CD4-positive, alpha-beta T cell treated with Interleukin-10 for 1 hour (primary cell): ENCODE measurements at regions not wholly inside any gene's neighbourhood (a gene's known extent, or its start where the extent isn't known, plus 50 kb on each side); places are given as distances from the start of the nearest gene placed in this dataset.
A peak's percentile ranks its signal among the peaks of the same experiment; 100 is the strongest.

ENCODE experiments used
- DNase-seq: peaks from one replicate; pipeline ENCODE4 v3.0.0-alpha.2; 2020

DNA sequence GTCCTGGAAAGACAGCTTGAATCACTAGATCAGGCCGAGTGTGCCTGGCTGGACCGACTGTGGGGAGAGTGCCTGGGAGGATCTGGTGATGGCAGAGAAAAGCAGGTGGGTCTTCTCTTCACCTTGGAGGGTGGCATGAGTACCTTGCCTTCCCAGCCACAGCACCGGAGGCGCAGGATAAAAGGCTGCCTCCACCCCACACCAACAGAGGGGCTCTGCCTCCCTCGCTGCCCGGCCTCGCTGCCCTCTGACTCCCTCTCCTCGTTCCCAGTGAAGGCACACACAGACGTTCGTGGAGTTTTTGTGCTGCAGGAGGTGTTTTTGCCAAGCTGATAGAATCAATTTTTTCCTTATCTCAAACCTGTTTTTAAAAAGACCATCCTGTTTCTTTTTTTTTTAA lies 71.4 kb upstream of the HAAO start:
- no peak for DNase-seq

DNA sequence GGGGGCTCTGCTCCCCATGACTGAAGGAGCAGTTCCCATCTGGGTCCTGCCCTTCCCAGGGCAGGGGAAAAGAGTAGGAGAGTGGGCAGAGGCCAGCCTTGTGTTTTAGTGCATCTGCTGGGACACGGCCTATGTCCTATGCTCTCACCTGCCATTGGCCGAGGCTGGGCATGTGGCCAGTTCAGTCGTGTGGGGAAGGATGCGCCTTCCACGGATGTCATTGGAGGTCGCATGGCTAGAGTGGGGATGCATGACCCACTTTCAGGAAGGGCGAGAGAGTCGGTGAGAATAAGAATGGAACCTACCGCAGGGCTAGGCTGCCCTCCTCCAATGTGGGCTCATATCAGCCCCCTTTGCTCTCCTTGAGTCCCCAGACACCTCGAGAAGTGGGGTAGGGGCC lies 70.9 kb upstream of the HAAO start:
- DNase-seq = no peak

DNA sequence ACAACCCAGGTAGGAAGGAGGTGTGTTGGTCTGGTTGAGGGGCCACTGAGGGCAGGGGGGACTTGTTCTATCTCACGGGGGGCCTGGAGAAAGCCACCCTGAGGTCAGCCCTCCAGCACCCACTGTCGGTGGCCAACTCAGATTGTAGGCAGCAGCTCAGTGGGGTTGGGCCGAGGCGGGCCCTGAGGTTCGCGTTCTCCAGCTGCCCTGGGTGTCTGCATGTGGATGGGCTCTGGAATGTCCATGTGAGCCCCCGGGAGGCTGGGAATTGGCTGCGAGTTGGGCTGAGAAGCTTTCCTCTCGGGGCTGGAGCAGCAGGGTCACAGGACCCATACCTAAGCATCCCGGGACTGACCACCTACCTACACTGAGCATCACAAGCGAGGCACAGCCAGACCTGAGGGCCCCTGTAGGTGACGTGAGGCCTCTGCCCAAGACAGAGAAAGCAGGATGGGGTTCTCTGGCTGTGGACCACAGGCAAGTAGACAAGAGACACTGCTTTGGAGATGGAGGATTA lies 70.3 kb upstream of the HAAO start:
- no peak for DNase-seq

DNA sequence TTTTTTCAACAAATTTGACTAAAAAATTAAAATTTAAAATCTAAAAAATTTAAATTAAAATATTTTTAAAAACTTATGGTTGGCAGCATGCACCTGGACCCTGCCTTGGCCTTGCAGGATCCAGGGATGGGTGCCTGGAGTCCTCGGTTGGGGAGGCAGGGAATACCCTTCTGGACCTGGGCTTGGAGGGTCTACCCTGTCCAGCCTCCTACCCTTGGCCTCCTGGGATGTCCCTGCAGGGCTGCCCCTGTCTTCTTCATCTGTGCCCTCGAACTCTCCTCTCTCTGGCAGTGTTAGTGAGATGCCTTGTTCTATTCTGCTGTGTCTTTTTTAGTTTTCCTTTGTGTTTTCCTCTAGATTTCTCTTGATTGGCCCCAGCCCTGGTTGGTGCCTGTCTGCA lies 68.9 kb upstream of the HAAO start:
- no peak for DNase-seq

DNA sequence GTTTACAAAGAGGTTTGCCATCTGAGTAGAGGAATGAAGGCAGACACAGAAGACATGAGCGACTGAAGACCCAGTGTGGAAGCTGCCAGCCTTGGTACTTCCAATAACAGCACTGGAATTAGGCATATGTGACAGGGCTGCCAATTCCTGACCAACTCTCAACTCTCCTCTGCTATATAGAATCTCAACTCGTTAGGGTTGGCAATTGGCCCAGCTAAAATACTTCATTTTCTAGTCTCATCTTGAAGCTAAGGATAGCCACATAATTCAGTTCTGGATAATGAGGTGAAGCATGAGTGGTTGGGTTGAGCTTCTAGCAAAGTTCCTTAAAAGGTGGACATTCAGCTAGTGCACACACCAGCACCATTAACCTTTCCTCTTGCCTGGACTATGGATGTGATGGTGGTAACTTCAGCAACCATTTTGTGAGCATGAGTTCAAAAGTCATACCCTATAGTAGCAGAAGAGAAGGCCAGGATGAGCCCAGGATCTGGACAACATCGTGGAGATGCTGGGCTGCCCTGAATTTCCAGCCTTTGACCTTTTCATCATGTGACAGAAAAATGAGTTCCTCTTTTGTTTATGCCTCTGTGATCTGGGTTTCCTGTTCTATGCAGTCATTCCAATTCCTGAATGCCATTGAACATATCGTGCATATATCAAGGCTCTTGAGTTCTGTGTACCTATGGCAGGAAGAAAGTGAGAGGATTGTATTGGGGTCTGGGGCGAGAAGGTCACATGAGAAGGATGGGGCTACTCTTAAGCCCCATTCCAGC lies 68.1 kb upstream of the HAAO start:
- DNase-seq = no peak

DNA sequence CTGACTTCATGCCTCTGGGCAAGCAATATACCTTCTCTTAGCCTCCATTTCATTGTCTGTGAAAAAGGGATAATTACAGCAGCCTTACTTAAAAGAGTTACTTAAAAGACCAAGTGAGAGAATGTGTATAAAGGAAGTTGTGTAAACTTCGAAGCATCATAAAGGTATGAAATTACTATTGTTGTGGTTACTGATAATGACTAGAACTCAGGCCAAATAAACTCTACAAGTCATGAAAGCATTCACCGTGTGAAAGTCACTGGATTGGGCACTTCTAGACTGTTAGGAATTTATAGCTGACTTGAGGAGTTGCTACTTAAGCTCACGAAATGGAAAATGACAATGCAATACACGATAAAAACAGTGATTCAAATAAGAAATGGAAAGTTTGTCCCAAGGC lies 67.4 kb upstream of the HAAO start:
- no peak for DNase-seq

DNA sequence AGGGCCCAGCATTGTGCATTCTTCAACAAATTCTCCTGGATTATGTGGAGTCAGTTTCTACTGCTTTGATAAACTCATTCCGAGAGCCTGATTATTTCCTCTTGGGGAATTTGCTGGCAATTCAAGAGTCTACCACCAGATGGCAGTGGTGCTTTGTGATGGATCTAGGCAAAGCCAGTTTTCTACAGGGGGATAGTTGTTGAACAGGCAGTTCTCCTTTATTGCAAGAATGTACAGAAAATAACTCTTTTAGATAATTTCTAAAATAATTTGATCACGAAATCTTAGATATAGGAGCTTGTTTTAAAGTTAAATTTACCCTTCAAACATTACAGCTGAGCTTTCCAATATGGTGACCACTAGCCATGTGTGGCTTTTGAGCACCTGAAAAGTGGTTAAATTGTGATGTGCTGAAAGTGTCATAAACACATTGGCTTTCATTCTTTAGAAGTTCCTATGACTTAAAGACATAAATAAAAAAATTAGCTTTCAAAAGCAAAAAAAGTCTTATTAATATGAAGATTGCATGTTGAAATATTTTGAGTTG lies 66.7 kb upstream of the HAAO start:
- DNase-seq = peak; percentile 66

DNA sequence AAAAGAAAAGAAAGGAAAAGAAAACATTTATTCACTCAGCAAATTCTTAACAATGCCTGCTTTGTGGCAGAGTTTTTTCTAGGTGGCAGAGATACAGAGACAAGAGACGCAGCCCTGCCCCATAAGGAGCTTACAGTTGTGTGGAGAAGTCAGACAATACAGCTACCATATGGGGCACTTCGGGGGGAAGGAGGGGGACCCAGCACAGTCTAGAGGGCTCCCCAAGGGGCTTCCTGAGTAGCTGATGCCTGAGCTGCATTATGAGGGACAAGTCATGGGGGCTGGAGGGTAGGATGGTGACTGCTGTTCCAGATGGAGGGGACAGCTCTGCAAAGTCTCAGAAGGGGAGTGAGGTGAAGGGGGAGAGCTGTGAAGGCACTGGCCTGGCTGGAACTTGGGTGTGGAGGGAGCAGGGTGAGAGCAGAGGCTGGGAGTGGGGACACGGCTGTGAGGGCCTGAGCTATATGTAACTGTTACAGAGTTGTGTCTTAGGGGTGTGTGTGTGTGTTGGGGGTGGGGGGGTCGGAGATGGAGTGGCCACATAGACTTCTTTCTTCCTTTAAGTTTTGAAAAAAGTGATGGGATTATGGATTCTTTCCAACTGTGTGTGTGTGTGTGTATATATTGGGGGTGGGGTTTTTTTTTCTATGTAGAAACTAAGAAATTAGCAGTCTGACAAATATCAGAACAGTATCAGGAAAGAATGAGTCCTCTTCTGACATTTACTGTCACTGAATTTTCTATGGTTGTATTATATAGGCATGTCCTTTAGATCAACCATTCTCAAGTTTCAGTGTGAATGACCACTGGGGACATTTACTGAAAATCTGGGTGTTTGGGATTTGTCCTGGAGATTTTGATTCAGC lies 66.0 kb upstream of the HAAO start:
- no peak for DNase-seq

DNA sequence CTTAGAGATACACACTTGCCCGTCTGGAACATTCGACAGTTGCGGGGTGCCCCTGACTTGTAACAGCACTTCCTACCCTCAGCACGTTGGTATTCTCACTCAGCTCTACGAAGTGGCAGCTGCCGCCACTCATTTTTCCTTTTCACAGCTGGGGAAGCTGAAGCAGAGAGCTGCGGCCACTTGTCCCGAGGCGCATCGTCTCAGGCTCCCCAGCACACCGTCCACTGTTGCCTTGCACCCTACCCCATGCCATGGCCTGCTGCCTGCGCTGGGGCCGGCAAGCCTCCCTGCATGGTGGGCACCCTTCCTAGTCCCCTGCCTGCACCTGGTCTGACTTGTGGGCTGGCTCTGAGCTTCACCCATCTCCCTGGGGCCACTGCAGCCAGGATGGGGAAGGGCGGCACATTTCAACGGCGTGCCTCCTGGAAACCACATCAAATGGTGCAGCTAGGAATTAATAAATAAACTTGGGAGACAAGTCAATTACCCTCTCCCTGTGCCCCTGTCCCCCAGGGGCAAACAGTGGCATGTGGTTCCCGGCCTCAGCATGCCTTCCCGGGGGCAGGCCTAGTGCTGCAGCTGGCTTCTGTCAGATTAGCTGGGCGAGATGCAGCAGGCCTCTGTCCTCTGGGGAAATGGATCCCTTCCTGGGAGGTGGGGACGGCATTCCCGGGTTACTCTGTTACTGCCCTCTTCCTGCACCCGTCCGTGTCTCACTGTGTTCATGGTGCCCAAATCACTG lies 64.7 kb upstream of the HAAO start:
- no peak for DNase-seq

DNA sequence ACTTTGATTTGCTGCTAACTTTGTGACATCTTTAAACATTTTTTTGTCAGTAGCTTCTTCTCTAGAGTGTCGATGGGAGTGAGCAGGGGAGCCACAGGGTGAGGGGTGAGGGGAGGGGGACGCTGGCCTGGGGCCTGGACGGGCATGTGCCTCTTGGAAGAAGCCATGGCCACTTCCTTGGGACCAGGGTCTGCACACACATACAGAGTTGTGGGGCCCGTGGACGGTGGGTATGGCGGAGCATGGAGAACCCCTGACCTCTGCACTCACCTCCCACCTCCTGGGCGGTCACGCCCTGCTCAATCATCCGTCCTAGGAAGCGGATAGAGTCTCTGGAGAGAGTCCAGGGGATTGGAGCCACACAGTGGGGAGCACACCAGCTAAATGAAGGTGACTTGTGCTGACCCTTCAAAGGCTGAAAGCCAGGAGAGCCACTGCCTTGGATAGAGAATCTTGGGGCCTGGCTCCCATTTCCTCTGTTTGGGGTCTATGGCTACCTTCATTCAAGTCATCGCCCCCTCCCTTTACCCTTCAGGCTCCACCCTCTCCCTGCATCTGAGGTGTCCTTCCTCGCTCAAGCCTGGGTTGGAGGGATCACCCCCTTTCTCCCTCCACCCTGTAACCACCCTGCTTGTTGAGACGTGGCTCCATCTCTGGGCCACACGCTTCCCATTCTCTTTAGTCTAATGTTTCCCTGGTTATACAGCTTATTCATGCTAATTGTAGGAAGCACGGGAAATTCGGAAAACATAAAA lies 63.9 kb upstream of the HAAO start:
- DNase-seq = no peak

DNA sequence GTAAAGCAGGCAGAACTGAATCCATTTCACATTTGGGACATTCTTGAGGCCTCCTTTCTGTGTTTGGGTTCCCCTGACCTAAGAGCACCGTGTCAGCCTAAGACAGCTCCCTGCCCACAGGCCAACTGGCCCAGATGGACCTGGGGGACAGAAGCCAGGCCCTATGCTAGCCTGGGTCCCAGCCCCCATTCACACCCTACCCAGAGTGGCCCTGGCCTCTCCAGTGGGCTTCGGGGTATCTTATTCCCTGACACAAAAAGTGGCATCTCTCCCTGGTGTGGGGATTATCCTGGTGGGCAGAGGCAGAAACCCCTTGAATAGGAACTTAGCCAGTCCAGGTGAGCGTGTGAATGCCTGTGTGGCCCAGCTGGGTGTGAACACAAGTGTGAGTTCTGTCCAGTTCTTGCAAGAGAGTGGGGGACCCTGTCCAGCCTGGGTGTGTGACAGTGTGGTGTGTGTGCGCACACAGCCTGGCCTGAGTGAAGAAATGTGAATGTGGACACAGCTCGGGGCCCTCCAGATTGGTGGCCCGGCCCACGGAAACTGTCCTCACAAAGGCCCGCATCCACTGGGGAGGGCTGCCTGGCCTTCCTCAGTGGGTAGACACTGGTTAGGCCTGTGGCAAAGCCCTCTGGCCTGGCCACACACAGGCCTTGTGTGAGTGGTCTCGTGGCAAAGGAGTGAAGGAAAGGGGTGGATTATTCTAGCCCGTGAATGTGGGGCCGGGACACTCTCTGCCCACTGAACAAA lies 63.0 kb upstream of the HAAO start:
- DNase-seq = no peak

DNA sequence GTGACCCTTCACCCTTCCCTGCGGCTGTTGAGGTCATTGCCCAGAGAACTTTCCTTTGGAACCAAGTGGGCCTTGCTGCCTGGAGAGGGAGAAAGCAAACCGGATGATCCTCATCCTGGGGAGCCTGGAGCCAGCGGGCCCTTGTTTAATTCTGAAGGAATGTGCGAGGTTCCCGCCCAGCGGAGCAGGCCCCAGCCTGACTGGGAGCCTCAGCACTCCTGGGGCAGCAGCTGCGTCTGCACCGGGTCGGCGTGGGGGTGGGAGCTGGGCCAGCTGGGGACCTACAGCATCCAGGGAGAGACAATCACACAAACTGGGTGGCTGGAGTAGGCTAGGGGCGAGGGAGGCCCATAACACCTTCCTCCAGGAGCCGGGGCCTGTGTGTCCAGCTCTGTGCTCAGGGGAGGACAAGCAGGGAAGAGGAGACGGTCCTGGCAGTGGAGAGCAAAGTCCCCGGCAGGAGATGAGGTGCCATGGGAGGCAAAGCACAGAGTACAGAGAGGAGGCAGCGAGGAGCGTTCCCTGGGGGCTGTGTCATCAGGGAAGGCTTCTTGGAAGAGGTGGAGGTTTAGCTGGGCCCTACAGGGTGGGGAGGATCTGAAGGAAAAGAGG lies 61.9 kb upstream of the HAAO start:
- DNase-seq = no peak

DNA sequence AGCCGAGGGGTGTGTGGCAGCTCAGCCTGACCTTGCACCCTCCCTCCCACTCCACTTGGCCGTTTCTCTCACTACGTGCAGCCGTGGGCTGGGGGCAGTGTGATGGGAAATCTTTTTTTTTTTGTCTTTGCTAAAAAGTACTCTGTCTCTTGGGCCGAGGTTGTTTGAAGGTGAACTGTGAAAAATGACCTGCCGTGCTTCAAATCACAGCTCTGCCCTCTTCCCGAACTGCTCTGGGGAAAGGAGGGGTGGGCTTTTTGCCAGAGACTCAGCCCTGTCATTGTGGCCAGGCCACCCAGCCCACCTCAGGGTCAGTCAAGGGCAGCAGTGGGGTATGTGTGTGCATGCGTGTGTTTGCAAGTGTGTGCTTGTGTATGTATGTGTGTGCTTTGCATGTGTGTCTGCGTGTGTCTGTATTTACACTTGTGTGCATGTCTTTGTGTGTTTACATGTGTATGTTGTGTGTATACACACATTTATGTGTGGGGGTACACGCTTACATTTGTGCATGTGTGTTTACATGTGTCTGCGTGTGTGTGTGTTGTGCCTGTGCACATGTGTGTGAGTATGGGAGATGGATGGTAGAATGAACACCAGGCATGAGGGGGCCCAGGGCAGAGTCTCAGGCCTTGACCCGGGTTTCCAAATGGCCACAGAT lies 61.3 kb upstream of the HAAO start:
- DNase-seq = no peak

DNA sequence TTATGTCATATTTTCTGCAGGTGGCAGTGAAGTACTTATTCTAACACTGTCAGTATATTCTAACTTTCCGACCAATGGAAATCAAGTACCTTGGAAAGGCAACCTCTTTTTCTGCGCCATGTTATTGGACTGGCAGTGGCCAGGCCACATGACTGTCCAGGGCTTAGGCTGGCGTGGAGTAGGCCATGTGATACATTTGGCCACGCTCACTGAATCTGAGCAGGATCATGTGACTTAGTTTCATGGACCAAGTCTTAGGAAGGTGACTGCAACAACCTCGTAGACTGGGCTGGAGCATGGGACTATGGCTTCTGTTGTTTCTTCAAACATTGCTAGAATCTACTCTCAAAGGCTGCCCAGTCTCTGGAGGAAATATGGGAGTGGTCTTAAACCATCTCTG lies 60.4 kb upstream of the HAAO start:
- DNase-seq = no peak

DNA sequence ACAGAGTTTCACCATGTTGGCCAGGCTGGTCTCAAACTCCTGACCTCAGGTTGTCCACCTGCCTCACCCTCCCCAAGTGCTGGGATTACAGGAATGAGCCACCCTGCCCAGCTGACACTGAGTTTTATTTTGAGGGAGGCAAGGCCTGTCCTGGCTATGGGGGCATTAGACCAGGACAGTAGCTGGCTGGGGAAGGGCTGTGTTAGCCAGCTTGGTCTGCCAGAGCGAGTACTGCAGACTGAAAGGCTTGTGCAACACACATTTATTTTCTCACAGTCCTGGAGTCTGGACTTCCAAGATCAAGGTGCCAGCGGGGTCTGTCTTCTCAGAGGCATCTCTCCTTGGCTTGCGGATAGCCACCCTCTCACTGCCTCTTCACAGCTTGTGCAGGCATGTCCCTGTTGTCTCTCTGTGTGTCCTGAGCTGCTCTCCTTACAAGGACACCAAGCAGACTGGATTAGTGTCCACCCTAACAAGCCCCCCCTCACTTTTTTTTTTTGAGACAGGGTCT lies 59.4 kb upstream of the HAAO start:
- no peak for DNase-seq

DNA sequence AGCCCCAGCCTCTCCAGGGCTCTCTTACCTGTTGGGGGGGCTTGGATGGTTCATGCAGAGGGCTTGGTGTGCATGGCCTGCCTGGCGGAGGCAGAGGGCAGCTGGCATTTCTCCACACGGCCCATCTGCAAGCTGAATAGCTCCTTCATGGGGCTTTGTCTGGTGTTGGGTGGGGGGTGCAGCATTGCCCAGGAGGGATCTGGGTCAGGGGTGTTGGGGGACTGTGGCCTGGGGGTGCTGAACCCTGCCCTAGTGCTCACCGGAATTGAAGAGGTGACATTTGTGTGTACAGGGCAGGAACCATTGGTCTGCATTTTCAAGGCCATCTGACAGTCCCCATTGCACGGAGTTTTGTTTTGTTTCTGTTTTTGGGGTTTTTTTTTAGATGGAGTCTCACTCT lies 58.8 kb upstream of the HAAO start:
- DNase-seq = no peak

DNA sequence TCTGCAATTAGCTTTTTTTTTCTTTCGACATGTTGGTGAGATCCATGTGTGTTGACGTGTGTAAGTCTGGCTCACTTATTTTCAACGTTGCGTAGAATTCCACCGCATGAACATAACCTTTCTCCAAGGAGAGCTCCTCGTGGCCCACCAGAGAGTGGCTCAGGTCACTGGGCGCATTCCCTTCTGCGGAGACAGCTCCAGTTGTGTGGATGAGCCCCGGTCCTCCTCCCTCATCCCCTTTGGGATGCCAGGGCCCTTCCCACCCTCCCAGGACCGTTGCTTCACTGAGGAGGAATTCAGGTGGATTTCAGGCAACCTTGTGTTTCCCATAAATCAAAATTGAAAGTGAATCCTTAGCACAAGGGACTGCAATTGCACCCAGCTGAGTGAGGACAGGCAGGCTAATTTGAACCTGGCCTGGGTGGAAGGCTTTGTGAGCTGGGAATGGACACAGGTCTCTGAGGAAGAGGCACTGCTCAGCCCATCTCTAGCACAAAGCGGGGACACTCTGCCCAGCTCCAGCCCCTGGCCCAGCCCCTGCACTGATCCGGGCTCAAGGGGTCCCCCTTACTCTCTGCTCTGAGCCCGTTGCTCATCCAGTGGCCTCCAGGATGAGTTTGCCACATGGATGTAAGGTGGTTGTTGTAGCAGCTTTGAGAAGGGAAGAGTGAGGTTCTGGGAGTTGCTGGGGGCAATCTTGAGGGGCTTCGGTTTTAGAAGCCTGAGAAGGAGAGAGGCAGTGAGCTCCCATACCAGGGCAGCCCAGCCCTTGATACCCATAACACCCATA lies 57.8 kb upstream of the HAAO start:
- no peak for DNase-seq

DNA sequence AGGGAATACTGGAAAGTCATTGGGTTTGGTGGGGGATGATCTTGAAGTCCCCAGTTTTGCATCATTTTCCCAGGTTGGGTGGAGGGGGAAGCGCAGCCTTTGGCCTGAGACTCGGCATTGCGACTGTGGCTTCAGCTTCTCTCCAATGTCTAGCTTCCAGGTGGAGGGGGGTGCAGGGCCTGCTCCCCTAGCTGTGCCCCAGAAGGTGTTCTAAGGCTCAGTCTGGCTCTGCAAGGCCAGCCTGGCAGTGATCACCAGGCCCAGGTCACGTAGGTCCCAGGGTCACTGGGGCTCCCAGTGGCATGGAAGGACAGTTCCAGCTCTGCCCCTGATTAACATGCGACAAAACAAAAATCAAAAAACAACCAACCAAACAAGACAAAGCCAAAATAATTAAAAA lies 56.9 kb upstream of the HAAO start:
- no peak for DNase-seq

DNA sequence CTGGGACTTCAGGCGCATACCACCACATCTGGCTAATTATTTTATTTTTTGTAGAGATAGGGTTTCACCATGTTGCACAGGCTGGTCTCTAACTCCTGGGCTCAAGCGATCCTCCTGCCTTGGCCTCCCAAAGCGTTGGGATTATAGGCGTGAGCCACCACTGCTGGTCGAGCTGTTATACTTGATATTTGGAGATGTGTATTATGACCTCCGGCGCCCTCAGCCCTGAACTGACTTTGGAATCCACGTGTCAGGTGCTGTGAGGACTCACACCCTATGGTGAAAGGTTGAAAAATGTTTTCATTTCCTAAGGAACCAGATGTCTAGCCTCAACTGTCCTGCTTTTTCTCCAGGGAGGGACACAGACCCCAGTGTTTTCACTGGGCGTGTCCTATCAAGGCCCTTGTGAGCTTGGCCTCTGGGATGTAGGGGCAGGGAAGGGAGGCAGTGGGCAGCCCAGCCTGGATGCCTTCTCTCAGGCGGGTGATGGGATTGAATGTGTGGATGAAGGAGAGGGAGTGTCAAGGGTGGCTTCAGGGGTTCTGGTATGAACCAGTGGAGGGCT lies 56.4 kb upstream of the HAAO start:
- no peak for DNase-seq
